HepG2 (cell line): ENCODE measurements at regions not wholly inside any gene's neighbourhood (a gene's known extent, or its start where the extent isn't known, plus 50 kb on each side); places are given as distances from the start of the nearest gene placed in this dataset.

Experiments
- ATAC-seq: fragments of 200-7000 bp; cut with Tn5 transposase; 3 replicates; pipeline ENCODE4 v1.9.1; 2020; ENCODE audit warnings: mild to moderate bottlenecking, moderate library complexity
- BruUV-seq: library from RNA; stranded (reverse); fragments of 400-500 nt; replicated peaks from 2 replicates; lab custom pipeline; 2021; lab: Mats Ljungman, UMichigan
- CTCF ChIA-PET: fragments of 300-600 bp; formaldehyde crosslinking; extraction: SDS; loops from one replicate; lab custom pipeline; 2021; ENCODE audit warnings: low total read pairs, inconsistent platforms, low intra/inter-chr PET ratio; lab: Yijun Ruan, JAX
- POLR2A ChIA-PET: fragments of 350-600 bp; sonication (Branson Sonifier 250); formaldehyde crosslinking; loops from one replicate; lab custom pipeline; 2020; ENCODE audit warnings: antibody characterized with exemption, inconsistent platforms; lab: Yijun Ruan, JAX
- DNase-seq: peaks from one replicate; pipeline ENCODE4 v3.0.0-alpha.2; 2015; ENCODE audit warnings: low spot score
- FAIRE-seq: peaks from 3 replicates; lab custom pipeline; 2011; peaks lifted over from hg19 to GRCh38; lab: Jason Lieb, UNC
- H2AFZ ChIP-seq: one replicate; pipeline ENCODE4 v1.6.1; 2011; ENCODE audit warnings: low read length, inconsistent platforms
- H3K27ac ChIP-seq: fragments of 300-600 bp; 3 replicates; pipeline ENCODE4 v1.8.0; 2011; ENCODE audit warnings: mixed run types, mild to moderate bottlenecking, mixed read lengths, low read length, inconsistent platforms; ENCODE audit not compliant: insufficient read depth; ENCODE audit errors: extremely low read length
- H3K27me3 ChIP-seq, 2 experiments: fragments of 200-600 bp in 1 of 2; 2 replicates in 1 of 2; 3 replicates in 1 of 2; pipeline versions ENCODE4 v1.6.0 to v1.8.0; 2011; ENCODE audit warnings: low read length in 2 of 2, mild to moderate bottlenecking in 2 of 2, moderate library complexity in 2 of 2, inconsistent platforms in 1 of 2; ENCODE audit not compliant: insufficient read depth in 2 of 2, control insufficient read depth in 1 of 2
- H3K36me3 ChIP-seq, 2 experiments: fragments of 200-600 bp in 1 of 2; replicated peaks in 1 of 2; 2 replicates in 1 of 2; 3 replicates in 1 of 2; pipeline versions ENCODE4 v1.5.1 to v1.8.0; 2011; ENCODE audit warnings: low read length in 2 of 2, inconsistent platforms in 1 of 2; ENCODE audit not compliant: insufficient read depth in 2 of 2, control insufficient read depth in 1 of 2
- H3K4me1 ChIP-seq: 2 replicates; pipeline ENCODE4 v1.5.1; 2012; ENCODE audit warnings: low read length, inconsistent platforms; ENCODE audit not compliant: insufficient read depth
- H3K4me2 ChIP-seq: 2 replicates; pipeline ENCODE4 v1.6.0; 2011; ENCODE audit warnings: low read depth, low read length, inconsistent platforms
- H3K4me3 ChIP-seq, 3 experiments: fragments of 200-600 bp in 1 of 3; sonication (generic), shearing (Covaris generic) in 1 of 3; replicated peaks in 1 of 3; 2 replicates each; pipeline ENCODE4 v1.5.1; 2011 to 2016; ENCODE audit warnings: low read length in 3 of 3, inconsistent platforms in 2 of 3, low read depth in 2 of 3, mild to moderate bottlenecking in 2 of 3, control low read depth in 1 of 3, mixed read lengths in 1 of 3; ENCODE audit not compliant: insufficient read depth in 1 of 3
- H3K79me2 ChIP-seq: one replicate; pipeline ENCODE4 v1.6.1; 2011; ENCODE audit warnings: low read length, inconsistent platforms; ENCODE audit not compliant: insufficient read depth
- H3K9ac ChIP-seq: 2 replicates; pipeline ENCODE4 v1.6.0; 2011; ENCODE audit warnings: mild to moderate bottlenecking, low read depth, low read length, inconsistent platforms; ENCODE audit not compliant: insufficient read depth
- H3K9me3 ChIP-seq: 2 replicates; pipeline ENCODE4 v1.5.1; 2012; ENCODE audit warnings: mild to moderate bottlenecking, low read length
- H4K20me1 ChIP-seq: 2 replicates; pipeline ENCODE4 v1.6.0; 2011; ENCODE audit warnings: inconsistent platforms, mild to moderate bottlenecking, low read length, moderate library complexity; ENCODE audit not compliant: insufficient read depth
- HMG20A ChIP-seq: IDR thresholded peaks from 2 replicates; pipeline ENCODE4 v1.6.1; 2016; ENCODE audit warnings: borderline replicate concordance
- NCOA2 ChIP-seq: sonication (generic); formaldehyde crosslinking; IDR thresholded peaks from 2 replicates; pipeline ENCODE4 v1.8.0; 2022; ENCODE audit warnings: inconsistent platforms
- ZNF142 ChIP-seq: sonication (generic); formaldehyde crosslinking; IDR thresholded peaks from 2 replicates; pipeline ENCODE4 v1.4.0; 2020; ENCODE audit warnings: missing genetic modification reagents
- WGBS: methylation state at CpG from one replicate; pipeline ENCODE4 v1.1.6; 2017; ENCODE audit warnings: low lambda C conversion rate; 5-methylcytosine and 5-hydroxymethylcytosine counted together
- in situ Hi-C: cut with HindIII; loops from 2 replicates; pipeline ENCODE4 v1.10.0; 2017; ENCODE audit warnings: low pct_unique_long_range_greater_than_20kb; ENCODE audit not compliant: extremely low pct_ligation_motif_present
- intact Hi-C: fragments of 100-400 bp; cut with micrococcal nuclease; formaldehyde crosslinking; loops from one replicate; pipeline ENCODE4 v1.10.0; 2022; ENCODE audit not compliant: unreplicated experiment

GRCh38 chr2:58920001-58920400, 678.9 kb upstream of the FANCL start:
- in situ Hi-C loops = no loop called here
- no TSS peak for BruUV-seq
- CTCF ChIA-PET = no interaction called here

GRCh38 chr2:58919316-58919715, 678.2 kb upstream of the FANCL start:
- Histone ChIP-seq H3K36me3 (no peaks in the 10 kb centered on the region), H3K4me1 (no peaks in the 10 kb centered on the region), H3K9ac (no peak overlapping the region), H3K4me3 (no peak overlapping the region), H3K79me2 (no peaks in the 10 kb centered on the region), H3K27me3 (no peaks in the 10 kb centered on the region; a peak in 1 of 5 replicates), H3K4me2 (no peak overlapping the region), H3K27ac (no peak overlapping the region), H2AFZ (no peak overlapping the region), H3K9me3 (no peaks in the 10 kb centered on the region), H4K20me1 (no peaks in the 10 kb centered on the region)
- BruUV-seq = no TSS peak
- FAIRE-seq = no peak
- WGBS = 1% methylated on average over 4 of the region's 4 CpGs
- in situ Hi-C loops = no loop called here
- ChIA-PET CTCF (no interaction called here), POLR2A (no interaction called here)
- no peak for DNase-seq
- ATAC-seq = no peak
- intact Hi-C loops = no loop called here
- no peak for TF ChIP-seq ZNF142 (CRISPR knock-in tag)

More at GRCh38 chr2:58920001-58920400, 678.9 kb upstream of the FANCL start:
- no peak for TF ChIP-seq NCOA2 (CRISPR knock-in tag)
- no peak for TF ChIP-seq HMG20A (CRISPR knock-in tag)
- TF ChIP-seq, all 625 proteins: peak for 0
- Histone ChIP-seq H3K4me2 (no peak overlapping the region), H3K27ac (no peak overlapping the region), H3K4me1 (no peaks in the 10 kb centered on the region), H3K4me3 (no peak overlapping the region), H3K36me3 (no peaks in the 10 kb centered on the region), H3K27me3 (no peaks in the 10 kb centered on the region), H3K9me3 (no peaks in the 10 kb centered on the region), H2AFZ (no peak overlapping the region), H3K79me2 (no peaks in the 10 kb centered on the region), H4K20me1 (no peaks in the 10 kb centered on the region), H3K9ac (no peak overlapping the region)
- FAIRE-seq = no peak
- no peak for DNase-seq
- intact Hi-C loops = no loop called here
- POLR2A ChIA-PET = no interaction called here
- no peak for ATAC-seq
- WGBS = 96% methylated on average over 2 of the region's 2 CpGs
